NCI-H510A (cell line): ENCODE measurements at regions not wholly inside any gene's neighbourhood (a gene's known extent, or its start where the extent isn't known, plus 50 kb on each side); places are given as distances from the start of the nearest gene placed in this dataset.

Source experiments
- DNase-seq: peaks from one replicate; lab custom pipeline; 2025; lab: John Stamatoyannopoulos, UW

DNA sequence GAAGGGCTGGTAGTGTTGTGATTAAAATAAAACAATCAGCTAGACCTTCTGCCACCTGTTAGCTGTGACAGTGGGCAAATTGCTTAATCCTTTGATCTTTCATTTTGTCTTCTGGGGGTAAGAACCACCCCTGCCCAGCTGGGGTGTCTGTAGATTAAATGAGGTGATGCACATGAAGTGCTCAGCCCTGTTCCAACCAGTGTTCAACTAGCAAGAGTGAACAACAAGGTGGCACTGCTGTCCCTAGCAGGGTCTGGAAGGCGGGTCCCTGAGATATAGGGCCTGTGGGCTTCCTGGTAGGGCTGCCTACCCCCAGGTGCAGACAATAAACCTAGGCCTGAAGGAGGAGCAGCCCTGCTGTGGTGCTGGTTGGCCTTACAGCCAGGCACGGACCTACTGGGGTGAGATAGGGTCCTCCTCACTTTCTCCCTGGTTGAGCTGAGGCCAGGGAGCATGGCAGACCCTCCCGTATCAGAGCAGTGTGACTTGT is 60.6 kb downstream of the ARL6IP4 start:
- DNase-seq: peak; percentile 95

DNA sequence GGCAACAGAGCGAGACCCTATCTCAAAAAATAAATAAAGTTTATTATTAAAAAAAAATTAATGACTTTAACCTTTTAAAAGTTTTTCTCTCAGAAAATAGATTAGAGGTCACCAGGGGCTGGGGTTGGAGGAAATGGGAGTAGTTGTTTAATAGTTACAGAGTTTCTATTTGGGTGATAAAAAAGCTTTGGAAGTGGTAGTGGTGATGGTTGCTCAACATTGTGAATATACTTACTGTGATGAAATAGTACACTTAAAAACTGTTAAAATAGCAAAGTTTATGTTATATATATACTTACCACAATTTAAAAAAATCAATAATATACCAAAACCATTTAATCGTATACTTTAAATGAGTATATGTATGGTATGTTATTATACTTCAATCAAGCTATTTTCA is 59.6 kb downstream of the ARL6IP4 start:
- no peak for DNase-seq

DNA sequence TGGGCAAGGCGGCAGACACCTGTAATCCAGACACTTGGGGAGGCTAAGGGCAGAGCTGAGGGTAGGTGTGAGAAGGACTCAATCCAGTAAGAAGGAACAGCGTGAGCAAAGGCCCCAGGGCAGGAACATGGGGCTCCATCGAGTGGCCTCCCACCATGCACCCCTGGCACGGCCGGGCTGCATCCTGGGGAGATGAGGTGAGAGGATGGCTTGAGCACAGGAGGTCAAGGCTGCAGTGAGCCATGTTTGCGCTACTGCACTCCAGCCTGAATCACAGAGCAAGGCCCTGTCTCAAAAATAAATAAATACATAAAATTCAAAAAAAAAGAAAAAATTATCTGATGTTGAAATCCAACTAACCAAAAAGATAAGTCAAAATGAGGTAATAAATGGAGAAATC is 58.5 kb downstream of the ARL6IP4 start:
- DNase-seq: no peak

DNA sequence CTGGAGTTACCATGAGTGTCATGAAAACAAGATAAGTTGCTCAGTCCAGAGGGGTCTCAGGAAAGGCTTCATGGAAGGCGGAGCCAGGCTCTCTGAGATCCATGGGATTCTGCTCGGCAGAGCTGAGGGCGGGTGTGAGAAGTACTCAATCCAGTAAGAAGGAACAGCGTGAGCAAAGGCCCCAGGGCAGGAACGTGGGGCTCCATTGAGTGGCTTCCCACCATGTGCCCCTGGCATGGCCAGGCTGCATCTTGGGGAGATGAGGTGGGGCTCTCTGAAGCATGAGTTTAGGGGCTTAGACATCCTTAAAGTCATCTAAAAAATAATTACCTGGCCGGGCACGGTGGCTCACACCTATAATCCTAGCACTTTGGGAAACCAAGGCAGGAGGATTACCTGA is 58.0 kb downstream of the ARL6IP4 start:
- no peak for DNase-seq

DNA sequence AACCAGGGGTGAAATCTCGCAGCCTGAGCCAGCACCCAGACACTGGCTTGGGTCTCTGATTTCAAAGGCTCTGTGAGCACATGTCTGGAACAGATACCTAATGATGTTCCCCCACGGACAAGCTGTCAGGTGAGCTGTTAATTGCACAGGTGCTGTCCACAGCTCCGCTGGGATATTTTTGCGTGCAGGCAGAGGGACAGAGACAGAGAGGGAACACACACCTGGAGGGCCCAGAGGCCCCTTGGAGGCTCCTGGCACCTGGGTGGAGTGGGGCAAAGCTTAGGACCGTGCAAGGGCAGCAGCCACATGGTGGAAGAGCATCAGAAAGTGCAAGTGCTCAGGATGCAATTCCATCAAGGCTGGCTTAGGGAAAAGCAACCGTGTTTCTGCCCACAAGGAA is 57.3 kb downstream of the ARL6IP4 start:
- DNase-seq: no peak

DNA sequence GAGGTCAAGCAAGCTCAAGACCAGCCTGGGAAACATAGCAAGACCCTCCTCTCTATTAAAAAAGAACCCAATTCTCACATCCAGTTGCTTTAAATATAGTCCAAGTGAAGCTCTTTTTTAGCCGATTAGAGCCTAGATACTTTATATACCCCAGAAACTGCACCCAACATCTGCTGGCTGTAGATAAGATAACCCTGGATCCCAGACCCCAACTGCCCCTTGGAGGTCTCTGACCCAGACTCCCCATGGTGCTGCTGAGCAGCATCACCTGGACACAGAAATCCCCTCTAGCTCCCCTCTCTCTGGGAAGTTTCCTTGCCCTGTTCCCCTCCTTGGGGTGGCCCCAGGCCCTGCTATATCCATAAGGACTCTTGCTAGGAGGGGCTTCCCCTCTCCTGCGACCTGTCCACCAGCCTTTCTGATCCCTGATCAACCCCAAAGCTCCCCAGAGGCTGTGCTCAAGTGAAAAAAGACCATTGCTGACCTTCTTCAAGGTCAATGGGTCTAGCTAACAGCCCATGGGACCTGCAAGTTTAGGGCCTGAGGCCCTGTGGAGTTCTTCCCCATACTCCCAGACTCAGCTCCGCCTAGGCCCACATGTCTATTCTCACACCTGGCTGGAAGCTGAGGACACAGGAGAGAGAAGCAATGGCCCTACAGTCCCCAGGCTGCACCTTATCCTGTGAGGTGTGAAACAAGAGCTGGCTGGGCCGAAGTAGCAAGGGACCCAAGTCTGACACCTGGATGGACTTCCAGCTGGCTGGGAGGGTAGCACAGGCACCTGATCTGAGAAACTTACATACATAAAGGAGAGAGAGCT is 56.2 kb downstream of the ARL6IP4 start:
- DNase-seq: no peak

DNA sequence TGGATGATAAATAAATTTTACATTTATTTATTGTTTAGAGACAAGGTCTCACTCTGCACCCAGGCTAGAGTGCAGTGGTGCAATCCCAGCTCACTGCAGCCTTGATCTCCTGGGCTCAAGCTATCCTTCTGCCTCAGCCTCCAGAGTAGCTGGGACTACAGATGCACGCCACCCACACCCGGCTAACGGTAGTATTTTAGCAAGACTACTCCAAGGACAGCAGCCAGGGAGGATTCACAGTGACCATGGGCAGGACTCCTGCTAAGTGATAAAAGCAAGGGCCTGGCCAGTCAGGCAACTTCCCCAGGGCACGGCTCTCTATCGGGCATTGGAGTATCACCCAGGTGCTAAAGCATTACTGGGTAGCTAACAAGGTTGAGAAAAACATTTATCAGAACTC is 55.4 kb downstream of the ARL6IP4 start:
- DNase-seq: no peak

DNA sequence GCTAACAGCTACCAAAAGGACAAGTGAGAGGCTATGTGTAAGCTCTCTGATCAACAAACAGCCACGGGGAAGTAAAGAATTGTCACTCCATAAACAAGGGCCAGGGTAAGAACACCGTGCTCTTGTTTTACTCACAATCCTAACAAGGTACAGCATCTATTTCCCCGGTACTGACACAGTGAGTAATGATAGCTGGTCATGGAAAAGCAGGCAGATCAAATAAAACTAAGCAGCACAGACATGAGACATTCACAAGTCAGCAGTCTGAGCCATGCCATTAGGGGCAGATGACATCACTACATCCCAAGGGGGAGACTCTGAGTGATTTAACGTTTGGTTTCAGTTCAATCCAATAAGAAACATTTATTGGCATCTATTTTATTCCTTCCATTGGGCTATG is 54.4 kb downstream of the ARL6IP4 start:
- no peak for DNase-seq

DNA sequence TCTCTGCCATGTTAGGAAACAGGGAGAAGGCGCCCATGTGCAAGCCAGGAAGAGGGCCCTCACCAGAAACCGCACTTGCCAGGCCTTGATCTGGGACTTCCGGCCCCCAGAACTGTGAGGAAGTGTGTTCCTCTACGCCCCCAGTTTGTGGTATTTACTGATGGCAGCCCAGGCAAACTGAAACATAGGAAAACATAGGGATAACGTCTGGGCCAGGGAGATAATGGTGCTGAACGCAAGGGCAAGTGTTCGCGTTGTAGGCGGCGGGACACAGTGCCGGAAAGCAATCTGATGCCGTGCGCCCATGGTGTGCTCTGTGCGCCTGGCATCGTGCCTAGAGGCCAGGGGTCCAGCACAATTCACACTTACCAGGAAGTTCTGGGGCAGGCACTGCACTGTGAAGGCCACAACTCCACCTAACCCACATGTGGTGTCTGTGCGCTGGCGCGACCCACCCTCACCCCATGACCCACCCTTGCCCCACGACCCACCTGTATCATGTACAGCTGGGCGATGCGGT is 53.6 kb downstream of the ARL6IP4 start:
- DNase-seq: no peak

DNA sequence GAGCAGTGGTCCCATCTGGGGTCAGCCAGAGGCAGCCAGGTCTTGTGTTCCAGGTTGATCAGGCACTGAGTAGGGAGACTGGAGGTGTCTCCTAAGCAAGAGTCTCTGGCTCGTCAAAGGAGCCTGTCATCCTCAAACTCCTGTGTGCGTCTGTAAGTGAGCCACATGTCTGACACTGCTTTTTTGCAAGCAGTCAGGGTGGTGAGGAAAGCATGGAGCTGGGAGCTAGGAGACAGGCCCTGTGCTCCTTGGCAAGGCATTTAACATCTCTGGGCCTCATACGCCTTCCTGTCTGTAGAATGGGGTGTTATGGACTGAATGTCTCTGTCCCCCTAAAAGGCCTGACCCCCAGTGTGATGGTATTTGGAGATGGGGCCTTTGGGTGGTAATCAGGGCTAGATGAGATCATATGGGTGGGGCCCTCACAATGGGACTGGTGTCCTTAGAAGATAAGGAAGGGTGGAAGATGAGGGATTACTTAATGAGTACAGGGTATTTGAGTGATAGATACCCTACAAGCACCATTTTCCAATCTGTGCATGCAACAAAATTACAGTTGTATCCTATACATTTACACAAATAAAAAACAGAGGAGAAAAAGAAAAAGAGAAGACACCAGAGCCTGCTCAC is 53.0 kb downstream of the ARL6IP4 start:
- DNase-seq: no peak

DNA sequence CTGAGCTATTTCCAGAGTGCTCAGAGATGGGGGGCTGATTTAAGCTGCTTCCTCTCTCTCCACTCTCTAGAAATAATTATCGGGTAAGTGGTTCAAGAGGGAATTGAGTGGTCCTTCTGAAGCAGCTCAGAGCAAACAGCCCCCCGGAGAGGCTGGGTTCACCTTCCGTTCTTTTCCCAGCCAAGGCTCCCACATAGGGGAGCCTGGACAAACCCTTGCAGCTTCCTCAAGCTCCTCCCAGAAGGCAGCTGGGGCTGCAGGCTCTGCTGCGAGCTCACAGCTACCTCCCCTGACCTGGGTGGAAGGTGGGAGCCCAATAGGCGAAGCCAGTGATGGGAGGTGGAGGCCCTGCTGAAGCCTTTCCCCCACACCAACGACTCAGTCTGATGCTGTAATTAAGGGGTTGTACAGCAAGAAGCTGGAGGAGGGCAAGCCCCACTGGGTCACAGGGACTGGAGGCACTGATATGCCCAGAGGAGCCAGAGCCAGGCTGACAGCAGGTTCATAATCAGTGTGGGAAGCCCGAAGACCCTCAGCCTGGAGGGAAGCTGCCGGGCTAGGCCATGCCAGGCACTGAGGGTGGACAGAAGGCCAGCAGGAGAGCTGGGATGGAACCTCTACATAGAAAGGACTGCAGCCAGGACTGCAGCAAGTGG is 52.4 kb downstream of the ARL6IP4 start:
- DNase-seq: no peak
